Astrocyte of the cerebellum (primary cell): ENCODE measurements at regions not wholly inside any gene's neighbourhood (a gene's known extent, or its start where the extent isn't known, plus 50 kb on each side); places are given as distances from the start of the nearest gene placed in this dataset.

ENCODE experiments used
- DNase-seq: peaks from one replicate; pipeline ENCODE4 v3.0.0-alpha.2; 2011; ENCODE audit warnings: low read depth
- H3K4me3 ChIP-seq: 2 replicates; pipeline ENCODE4 v1.5.1; 2011; ENCODE audit warnings: mild to moderate bottlenecking, low read depth, low read length, moderate library complexity
- CTCF ChIP-seq: IDR thresholded peaks from 2 replicates; pipeline ENCODE4 v1.5.1; 2012; ENCODE audit warnings: low read length, low read depth, moderate library complexity, mild to moderate bottlenecking; ENCODE audit errors: missing control alignments
- in situ Hi-C: cut with HindIII; loops from 2 replicates; pipeline ENCODE4 v1.10.0; 2017; ENCODE audit warnings: low sequenced_read_pairs

DNA sequence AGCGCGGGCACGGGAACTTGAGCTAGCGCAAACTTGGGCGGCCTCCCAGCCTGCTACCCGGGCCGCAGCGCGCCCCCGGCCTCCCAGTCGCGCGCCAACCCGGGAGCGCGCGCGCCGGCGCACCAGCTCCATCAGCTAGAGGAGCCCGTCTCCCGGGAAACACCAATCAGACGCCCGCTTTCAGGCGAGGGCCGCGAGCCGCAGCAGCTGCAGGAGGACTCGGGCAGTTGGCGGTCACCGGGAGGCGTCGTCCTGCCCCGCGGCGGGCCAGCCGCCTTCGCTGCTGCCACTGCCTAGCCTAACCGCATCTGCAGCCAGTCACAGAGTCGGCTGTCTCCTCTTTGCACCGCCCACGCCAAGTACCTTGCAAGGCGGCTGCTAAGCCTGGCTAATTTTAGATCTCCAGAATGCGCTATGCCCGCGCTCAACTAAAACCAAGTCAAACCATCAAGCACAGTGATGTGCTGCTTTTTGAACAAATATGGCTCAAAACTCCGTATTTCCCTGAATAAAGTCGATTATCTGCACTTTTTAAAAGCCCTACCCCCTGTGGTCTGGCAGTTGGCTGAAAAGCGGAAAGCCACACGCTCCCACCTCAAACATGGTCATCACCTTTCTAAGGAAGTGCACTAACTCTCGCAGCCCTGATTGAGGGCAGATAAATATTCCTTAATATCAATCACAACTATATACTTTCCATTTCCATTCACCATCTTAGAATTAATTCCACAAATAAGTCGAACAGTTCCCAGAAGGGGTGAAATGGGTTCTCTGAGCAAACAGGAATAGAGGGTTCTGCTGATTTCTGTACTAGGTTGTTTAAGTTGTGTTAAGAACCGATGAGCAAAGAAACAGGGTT, 221.8 kb downstream of the MEF2C start:
- no peak for TF ChIP-seq CTCF
- DNase-seq = peak; percentile 90
- H3K4me3 ChIP-seq = peak overlapping the region; percentile 49
- in situ Hi-C loops = loop anchor here (5.0 kb wide), 1 partner anchor 274 kb away; no protein-coding TSS in a partner anchor

GRCh38 chr5:88660264-88660946, 222.6 kb downstream of the MEF2C start:
- in situ Hi-C loops = loop anchor here (5.0 kb wide), 1 partner anchor 273 kb away; no protein-coding TSS in a partner anchor
- peak overlapping the region; percentile 49 for H3K4me3 ChIP-seq
- no peak for TF ChIP-seq CTCF
- DNase-seq = no peak

DNA sequence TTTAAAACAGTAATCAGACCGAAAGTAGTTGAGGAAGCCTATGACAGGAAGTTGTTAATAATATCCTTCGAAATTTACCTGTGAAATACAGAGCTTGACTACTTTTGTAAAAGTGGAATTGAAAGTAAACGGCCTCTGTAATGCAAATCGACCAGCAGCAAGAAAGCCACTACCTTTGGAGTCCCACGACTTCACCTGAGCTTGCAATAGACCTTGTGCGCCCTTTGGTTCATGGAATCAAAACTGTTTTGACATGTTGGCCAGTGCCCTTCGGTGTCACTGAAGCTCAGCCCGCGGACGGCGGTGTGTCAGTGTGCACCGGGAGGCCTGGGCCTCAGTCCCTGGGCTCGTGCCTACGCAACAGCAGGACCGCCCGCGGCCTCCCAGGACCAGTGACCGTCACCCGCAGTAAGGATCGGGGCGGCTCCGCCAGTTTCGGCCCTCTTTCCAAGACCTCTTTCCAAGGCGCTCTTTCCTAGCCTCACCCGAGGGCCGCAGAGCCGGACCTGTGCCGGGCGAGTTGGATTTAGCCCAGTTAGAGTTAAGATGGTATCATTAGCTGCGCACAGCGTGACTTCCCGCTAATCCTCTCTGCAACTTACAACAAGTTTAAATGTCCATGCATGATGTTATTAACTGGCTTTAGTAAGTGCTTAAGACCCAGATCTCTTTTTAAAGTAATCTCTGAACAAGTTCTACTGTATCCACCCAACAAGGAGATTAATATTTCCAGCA, 223.3 kb downstream of the MEF2C start:
- peak overlapping the region; percentile 49 for H3K4me3 ChIP-seq
- no peak for DNase-seq
- in situ Hi-C loops = loop anchor here (5.0 kb wide), 1 partner anchor 272 kb away; no protein-coding TSS in a partner anchor

DNA sequence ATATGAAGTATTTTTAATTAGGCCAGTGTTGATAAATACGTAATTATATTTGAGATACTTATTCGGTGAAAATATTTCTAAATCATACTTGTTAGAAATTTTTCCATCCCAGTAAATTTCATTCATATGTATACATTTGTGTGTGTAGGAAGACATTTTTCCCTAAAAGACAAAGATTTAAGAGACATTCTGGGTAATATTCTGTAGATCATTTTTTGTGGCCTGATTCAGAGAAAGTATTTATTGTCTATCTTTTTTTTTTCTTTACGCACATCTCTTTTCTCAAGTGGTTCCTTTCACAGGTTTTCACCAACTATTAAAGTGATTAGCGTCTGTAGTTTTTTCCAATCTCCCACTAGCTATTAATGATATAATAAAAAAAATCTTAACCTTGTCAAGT, 224.1 kb downstream of the MEF2C start:
- no peak for DNase-seq
- TF ChIP-seq CTCF = no peak
- in situ Hi-C loops = no loop called here
- H3K4me3 ChIP-seq = peak overlapping the region; percentile 49

More for the DNA sequence above, 223.3 kb downstream of the MEF2C start:
- TF ChIP-seq CTCF = no peak

DNA sequence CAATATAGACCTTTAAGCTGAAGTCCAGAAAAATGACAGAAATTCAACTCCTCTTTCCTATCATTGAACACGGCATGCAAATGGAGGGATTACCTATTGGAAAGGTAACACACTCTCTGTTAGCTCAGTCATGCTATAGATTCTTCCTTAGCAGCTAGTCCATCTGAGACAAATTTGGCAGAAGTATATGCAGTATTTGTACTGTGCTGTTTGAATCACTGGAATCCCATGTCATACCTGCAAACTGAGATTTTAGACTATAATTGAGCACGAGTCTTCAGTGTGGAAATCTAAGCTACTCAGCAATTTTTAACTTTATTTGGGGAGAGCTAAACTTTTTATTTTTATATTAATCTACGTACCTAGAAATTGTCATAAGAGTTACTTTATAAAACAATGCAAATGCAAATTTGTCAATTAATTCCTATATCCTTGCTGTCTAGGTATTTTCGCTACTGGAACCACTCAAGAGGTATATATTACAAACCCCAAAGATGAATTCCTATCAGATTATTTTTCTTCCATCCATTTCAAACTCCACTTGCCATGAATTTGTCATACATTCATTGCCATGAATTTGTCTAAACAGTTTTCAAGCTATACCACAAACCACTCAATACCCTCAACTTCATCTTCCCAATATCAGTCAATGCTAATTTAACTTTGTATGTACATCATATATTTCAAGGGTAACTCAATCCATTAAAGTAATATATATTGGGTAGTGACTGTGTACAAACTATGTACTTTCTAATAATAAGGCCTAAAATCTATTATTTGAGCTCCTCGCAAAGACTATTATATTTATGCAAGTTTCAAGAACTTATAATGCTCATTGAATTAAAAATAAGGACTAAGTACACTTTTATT, 224.8 kb downstream of the MEF2C start:
- no peak for TF ChIP-seq CTCF
- H3K4me3 ChIP-seq = no peak overlapping the region
- in situ Hi-C loops = no loop called here
- DNase-seq = no peak
